Activated CD8-positive, alpha-beta T cell treated with anti-CD3 and anti-CD28 coated beads for 36 hours (primary cell): ENCODE measurements at regions not wholly inside any gene's neighbourhood (a gene's known extent, or its start where the extent isn't known, plus 50 kb on each side); places are given as distances from the start of the nearest gene placed in this dataset.

Source experiments
- ATAC-seq: fragments of 200-7000 bp; cut with Tn5 transposase; one replicate; pipeline ENCODE4 v1.10.0; 2021; ENCODE audit warnings: mild to moderate bottlenecking, moderate library complexity
- CTCF ChIA-PET: fragments of 350-600 bp; sonication (Branson Sonifier 250); formaldehyde crosslinking; loops from one replicate; lab custom pipeline; 2021; ENCODE audit warnings: antibody characterized with exemption; lab: Charles Lee
- POLR2A ChIA-PET: fragments of 350-600 bp; sonication (Branson Sonifier 250); formaldehyde crosslinking; loops from one replicate; lab custom pipeline; 2021; ENCODE audit warnings: antibody characterized with exemption; lab: Charles Lee
- DNase-seq: peaks from one replicate; pipeline ENCODE4 v3.0.0-alpha.2; 2020
- H3K27ac Mint-ChIP-seq: one replicate; pipeline ENCODE4 v1.8.0; 2021; ENCODE audit warnings: mild to moderate bottlenecking, mixed read lengths
- H3K27me3 Mint-ChIP-seq: one replicate; pipeline ENCODE4 v1.8.0; 2021; ENCODE audit warnings: mixed read lengths
- H3K36me3 Mint-ChIP-seq: one replicate; pipeline ENCODE4 v1.8.0; 2021; ENCODE audit warnings: low read depth, mixed read lengths
- H3K4me1 Mint-ChIP-seq: one replicate; pipeline ENCODE4 v1.8.0; 2021; ENCODE audit warnings: low read depth, mixed read lengths
- H3K4me3 Mint-ChIP-seq: one replicate; pipeline ENCODE4 v1.8.0; 2021; ENCODE audit warnings: mild to moderate bottlenecking, moderate library complexity, mixed read lengths
- H3K9me3 Mint-ChIP-seq: one replicate; pipeline ENCODE4 v1.8.0; 2021; ENCODE audit warnings: mixed read lengths
- intact Hi-C: fragments of 100-400 bp; cut with micrococcal nuclease; formaldehyde crosslinking; loops from one replicate; pipeline ENCODE4 v1.10.0; 2022
- TF ChIP-seq, protein P1 (sequence below): fragments of 200-600 bp; IDR thresholded peaks from one replicate; pipeline ENCODE4 v1.8.0; 2022; ENCODE audit warnings: antibody characterized with exemption, mild to moderate bottlenecking

- no peak overlapping the region for H3K4me3 Mint-ChIP-seq
- CTCF ChIA-PET: no interaction called here
- ATAC-seq (no peak), DNase-seq (no peak)
- H3K9me3 Mint-ChIP-seq: peaks cover 6% of the 10 kb centered on the region
- H3K27ac Mint-ChIP-seq: no peak overlapping the region
- H3K36me3 Mint-ChIP-seq: no peaks in the 10 kb centered on the region
- TF ChIP-seq, protein P1, sequence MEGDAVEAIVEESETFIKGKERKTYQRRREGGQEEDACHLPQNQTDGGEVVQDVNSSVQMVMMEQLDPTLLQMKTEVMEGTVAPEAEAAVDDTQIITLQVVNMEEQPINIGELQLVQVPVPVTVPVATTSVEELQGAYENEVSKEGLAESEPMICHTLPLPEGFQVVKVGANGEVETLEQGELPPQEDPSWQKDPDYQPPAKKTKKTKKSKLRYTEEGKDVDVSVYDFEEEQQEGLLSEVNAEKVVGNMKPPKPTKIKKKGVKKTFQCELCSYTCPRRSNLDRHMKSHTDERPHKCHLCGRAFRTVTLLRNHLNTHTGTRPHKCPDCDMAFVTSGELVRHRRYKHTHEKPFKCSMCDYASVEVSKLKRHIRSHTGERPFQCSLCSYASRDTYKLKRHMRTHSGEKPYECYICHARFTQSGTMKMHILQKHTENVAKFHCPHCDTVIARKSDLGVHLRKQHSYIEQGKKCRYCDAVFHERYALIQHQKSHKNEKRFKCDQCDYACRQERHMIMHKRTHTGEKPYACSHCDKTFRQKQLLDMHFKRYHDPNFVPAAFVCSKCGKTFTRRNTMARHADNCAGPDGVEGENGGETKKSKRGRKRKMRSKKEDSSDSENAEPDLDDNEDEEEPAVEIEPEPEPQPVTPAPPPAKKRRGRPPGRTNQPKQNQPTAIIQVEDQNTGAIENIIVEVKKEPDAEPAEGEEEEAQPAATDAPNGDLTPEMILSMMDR: no peak
- POLR2A ChIA-PET: no interaction called here
- intact Hi-C loops: no loop called here
- H3K4me1 Mint-ChIP-seq: no peaks in the 10 kb centered on the region
- H3K27me3 Mint-ChIP-seq: no peaks in the 10 kb centered on the region
Observed at GRCh38 chr13:63128716-63129115, 1713.1 kb upstream of the PCDH20 start.

DNA sequence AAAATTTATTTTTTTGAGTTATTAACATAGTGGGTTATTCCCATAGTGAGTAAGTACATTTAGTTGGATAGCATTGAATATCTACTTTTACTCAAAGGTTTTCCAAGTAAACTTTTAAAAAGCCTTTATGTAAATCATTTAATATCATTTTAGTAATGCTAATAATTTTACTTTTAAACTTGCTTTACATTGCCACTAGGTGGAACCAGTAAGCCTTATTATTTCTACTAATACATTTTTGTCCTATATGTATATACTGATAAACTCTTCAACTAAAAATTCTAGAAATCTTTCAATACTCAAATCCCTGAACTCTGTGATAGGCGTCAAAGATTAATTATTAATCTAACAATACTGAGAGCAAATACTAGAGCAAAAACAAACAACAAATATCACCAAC lies 1709.2 kb upstream of the PCDH20 start:
- DNase-seq: no peak
- no peak overlapping the region for H3K4me3 Mint-ChIP-seq
- no peaks in the 10 kb centered on the region for H3K27me3 Mint-ChIP-seq
- H3K4me1 Mint-ChIP-seq: no peaks in the 10 kb centered on the region
- H3K9me3 Mint-ChIP-seq: peaks cover 6% of the 10 kb centered on the region
- ATAC-seq: no peak
- intact Hi-C loops: no loop called here
- H3K36me3 Mint-ChIP-seq: no peaks in the 10 kb centered on the region
- CTCF ChIA-PET: no interaction called here
- TF ChIP-seq, protein P1: peak; percentile 34
- POLR2A ChIA-PET: no interaction called here
- H3K27ac Mint-ChIP-seq: no peak overlapping the region

DNA sequence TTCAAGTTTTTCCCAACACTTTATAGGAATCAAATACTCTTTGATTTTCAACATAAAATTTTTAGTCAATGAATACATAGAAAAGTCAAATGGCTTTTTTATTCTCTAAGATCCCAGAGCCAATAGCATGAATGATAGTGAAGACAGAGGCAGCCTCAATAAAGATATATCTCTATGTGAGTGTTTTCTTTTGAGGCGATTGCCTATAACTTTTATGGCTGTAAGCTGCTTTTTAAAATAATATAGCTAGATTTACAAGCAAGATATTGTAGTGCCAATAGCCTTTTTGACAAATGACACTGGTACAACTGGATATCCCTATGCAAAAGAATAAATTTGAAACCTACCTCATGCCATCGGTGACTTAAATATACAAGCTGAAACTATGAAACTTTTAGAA lies 1705.2 kb upstream of the PCDH20 start:
- H3K36me3 Mint-ChIP-seq: no peaks in the 10 kb centered on the region
- intact Hi-C loops: no loop called here
- ATAC-seq (no peak), DNase-seq (no peak)
- TF ChIP-seq, protein P1: no peak
- no peak overlapping the region for H3K4me3 Mint-ChIP-seq
- H3K9me3 Mint-ChIP-seq: peaks cover 5% of the 10 kb centered on the region
- POLR2A ChIA-PET: no interaction called here
- H3K4me1 Mint-ChIP-seq: no peaks in the 10 kb centered on the region
- H3K27me3 Mint-ChIP-seq: no peaks in the 10 kb centered on the region
- no peak overlapping the region for H3K27ac Mint-ChIP-seq
- CTCF ChIA-PET: no interaction called here

DNA sequence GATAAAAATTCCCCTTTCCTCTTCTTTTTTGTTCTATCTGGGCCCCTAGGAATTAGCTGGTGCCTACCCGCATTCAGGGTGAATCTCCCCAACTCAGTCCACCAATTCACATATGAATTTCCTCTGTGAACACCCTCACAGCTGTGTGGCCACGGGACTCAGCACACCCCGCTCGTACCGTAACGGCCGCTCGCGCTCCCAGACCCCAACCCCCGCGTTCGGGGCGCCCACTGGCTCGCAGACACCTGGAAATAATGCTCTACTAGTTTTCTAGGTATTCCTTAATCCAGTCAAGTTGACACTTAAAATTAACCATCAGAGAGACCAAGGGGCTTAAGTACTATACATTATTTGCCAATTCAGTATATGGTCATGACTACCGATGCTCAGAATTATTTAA lies 1702.1 kb upstream of the PCDH20 start:
- intact Hi-C loops: no loop called here
- POLR2A ChIA-PET: no interaction called here
- H3K27me3 Mint-ChIP-seq: no peaks in the 10 kb centered on the region
- TF ChIP-seq, protein P1: no peak
- peaks cover 7% of the 10 kb centered on the region for H3K9me3 Mint-ChIP-seq
- no peak for DNase-seq
- H3K36me3 Mint-ChIP-seq: no peaks in the 10 kb centered on the region
- no peaks in the 10 kb centered on the region for H3K4me1 Mint-ChIP-seq
- no peak for ATAC-seq
- no peak overlapping the region for H3K27ac Mint-ChIP-seq
- CTCF ChIA-PET: no interaction called here
- H3K4me3 Mint-ChIP-seq: no peak overlapping the region

- Mint-ChIP-seq H3K36me3 (no peaks in the 10 kb centered on the region), H3K27ac (no peak overlapping the region), H3K4me1 (no peaks in the 10 kb centered on the region), H3K27me3 (no peaks in the 10 kb centered on the region), H3K4me3 (no peak overlapping the region), H3K9me3 (peaks cover 9% of the 10 kb centered on the region)
- CTCF ChIA-PET: no interaction called here
- intact Hi-C loops: no loop called here
- DNase-seq (no peak), ATAC-seq (no peak)
- TF ChIP-seq, protein P1: no peak
- POLR2A ChIA-PET: no interaction called here
Observed at GRCh38 chr13:63112799-63113395, 1697.2 kb upstream of the PCDH20 start.
